ENCODE measurements at regions not wholly inside any gene's neighbourhood (a gene's known extent, or its start where the extent isn't known, plus 50 kb on each side); places are given as distances from the start of the nearest gene placed in this dataset.
"Not testable (repeated sequence)": the region's sequence is repeated elsewhere in the genome, so short reads cannot be mapped to it uniquely, and the experiment has no call there.

- H3K27ac Mint-ChIP-seq (ENCODE audit: unreplicated experiment): no peak overlapping the region
- no peaks in the 10 kb centered on the region for H3K27me3 Mint-ChIP-seq (ENCODE audit: unreplicated experiment)
- no peaks in the 10 kb centered on the region for H3K4me1 Mint-ChIP-seq (ENCODE audit: low read depth, unreplicated experiment)
- TF ChIP-seq, protein P1, sequence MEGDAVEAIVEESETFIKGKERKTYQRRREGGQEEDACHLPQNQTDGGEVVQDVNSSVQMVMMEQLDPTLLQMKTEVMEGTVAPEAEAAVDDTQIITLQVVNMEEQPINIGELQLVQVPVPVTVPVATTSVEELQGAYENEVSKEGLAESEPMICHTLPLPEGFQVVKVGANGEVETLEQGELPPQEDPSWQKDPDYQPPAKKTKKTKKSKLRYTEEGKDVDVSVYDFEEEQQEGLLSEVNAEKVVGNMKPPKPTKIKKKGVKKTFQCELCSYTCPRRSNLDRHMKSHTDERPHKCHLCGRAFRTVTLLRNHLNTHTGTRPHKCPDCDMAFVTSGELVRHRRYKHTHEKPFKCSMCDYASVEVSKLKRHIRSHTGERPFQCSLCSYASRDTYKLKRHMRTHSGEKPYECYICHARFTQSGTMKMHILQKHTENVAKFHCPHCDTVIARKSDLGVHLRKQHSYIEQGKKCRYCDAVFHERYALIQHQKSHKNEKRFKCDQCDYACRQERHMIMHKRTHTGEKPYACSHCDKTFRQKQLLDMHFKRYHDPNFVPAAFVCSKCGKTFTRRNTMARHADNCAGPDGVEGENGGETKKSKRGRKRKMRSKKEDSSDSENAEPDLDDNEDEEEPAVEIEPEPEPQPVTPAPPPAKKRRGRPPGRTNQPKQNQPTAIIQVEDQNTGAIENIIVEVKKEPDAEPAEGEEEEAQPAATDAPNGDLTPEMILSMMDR (IDR thresholded peaks at IDR 0.05; ENCODE audit: unreplicated experiment): no peak
- peaks cover 9% of the 10 kb centered on the region for H3K9me3 Mint-ChIP-seq (ENCODE audit: low read depth, unreplicated experiment)
- no TSS peak for BruUV-seq (replicated peaks)
- H3K36me3 Mint-ChIP-seq (ENCODE audit: insufficient read depth, unreplicated experiment): no peaks in the 10 kb centered on the region
- CTCF ChIA-PET: interaction anchor here (0.6 kb wide), 1 partner anchor 437 kb away, joined by 10 read pairs; no protein-coding TSS in a partner anchor
- no peak overlapping the region for H3K4me3 Mint-ChIP-seq (ENCODE audit: low read depth, unreplicated experiment)
- no peak for DNase-seq
- intact Hi-C loops (cut with micrococcal nuclease; ENCODE audit: unreplicated experiment): no loop called here
These were observed 806.9 kb upstream of the CDH9 start for GRCh38 chr5:27845248-27845647.

- intact Hi-C loops (cut with micrococcal nuclease; ENCODE audit: unreplicated experiment): not testable (repeated sequence)
These were observed 798.3 kb upstream of the CDH9 start for GRCh38 chr5:27836704-27837103.

GRCh38 chr5:27832886-27833285 is 794.5 kb upstream of the CDH9 start:
- Mint-ChIP-seq H3K27me3 (ENCODE audit: unreplicated experiment) (no peaks in the 10 kb centered on the region), H3K4me3 (ENCODE audit: low read depth, unreplicated experiment) (no peak overlapping the region), H3K27ac (ENCODE audit: unreplicated experiment) (no peak overlapping the region), H3K4me1 (ENCODE audit: low read depth, unreplicated experiment) (no peaks in the 10 kb centered on the region), H3K9me3 (ENCODE audit: low read depth, unreplicated experiment) (peaks cover 5% of the 10 kb centered on the region), H3K36me3 (ENCODE audit: insufficient read depth, unreplicated experiment) (no peaks in the 10 kb centered on the region)
- DNase-seq: no peak
- intact Hi-C loops (cut with micrococcal nuclease; ENCODE audit: unreplicated experiment): no loop called here
- TF ChIP-seq, protein P1 (IDR thresholded peaks at IDR 0.05; ENCODE audit: unreplicated experiment): no peak
- CTCF ChIA-PET: no interaction called here
- BruUV-seq (replicated peaks): no TSS peak

More at GRCh38 chr5:27836704-27837103, 798.3 kb upstream of the CDH9 start:
- DNase-seq; H3K4me3 Mint-ChIP-seq (ENCODE audit: low read depth, unreplicated experiment); BruUV-seq (replicated peaks); H3K27ac Mint-ChIP-seq (ENCODE audit: unreplicated experiment); H3K4me1 Mint-ChIP-seq (ENCODE audit: low read depth, unreplicated experiment); H3K36me3 Mint-ChIP-seq (ENCODE audit: insufficient read depth, unreplicated experiment); H3K9me3 Mint-ChIP-seq (ENCODE audit: low read depth, unreplicated experiment); H3K27me3 Mint-ChIP-seq (ENCODE audit: unreplicated experiment); CTCF ChIA-PET: not testable (repeated sequence)

GRCh38 chr5:27830546-27830945 is 792.2 kb upstream of the CDH9 start:
- peaks cover 6% of the 10 kb centered on the region for H3K9me3 Mint-ChIP-seq (ENCODE audit: low read depth, unreplicated experiment)
- no peaks in the 10 kb centered on the region for H3K27me3 Mint-ChIP-seq (ENCODE audit: unreplicated experiment)
- no peaks in the 10 kb centered on the region for H3K36me3 Mint-ChIP-seq (ENCODE audit: insufficient read depth, unreplicated experiment)
- no peaks in the 10 kb centered on the region for H3K4me1 Mint-ChIP-seq (ENCODE audit: low read depth, unreplicated experiment)
- TF ChIP-seq, protein P1 (IDR thresholded peaks at IDR 0.05; ENCODE audit: unreplicated experiment): no peak
- no peak overlapping the region for H3K27ac Mint-ChIP-seq (ENCODE audit: unreplicated experiment)
- no peak for DNase-seq
- H3K4me3 Mint-ChIP-seq (ENCODE audit: low read depth, unreplicated experiment): no peak overlapping the region
- BruUV-seq (replicated peaks): no TSS peak
- intact Hi-C loops (cut with micrococcal nuclease; ENCODE audit: unreplicated experiment): no loop called here
- CTCF ChIA-PET: no interaction called here

- DNase-seq: no peak
- Mint-ChIP-seq H3K27me3 (ENCODE audit: unreplicated experiment) (no peaks in the 10 kb centered on the region), H3K36me3 (ENCODE audit: insufficient read depth, unreplicated experiment) (no peaks in the 10 kb centered on the region), H3K27ac (ENCODE audit: unreplicated experiment) (no peak overlapping the region), H3K4me1 (ENCODE audit: low read depth, unreplicated experiment) (no peaks in the 10 kb centered on the region), H3K9me3 (ENCODE audit: low read depth, unreplicated experiment) (peaks cover 4% of the 10 kb centered on the region), H3K4me3 (ENCODE audit: low read depth, unreplicated experiment) (no peak overlapping the region)
- BruUV-seq (replicated peaks): no TSS peak
- TF ChIP-seq, protein P1 (IDR thresholded peaks at IDR 0.05; ENCODE audit: unreplicated experiment): no peak
- intact Hi-C loops (cut with micrococcal nuclease; ENCODE audit: unreplicated experiment): no loop called here
- CTCF ChIA-PET: no interaction called here
These were observed 783.3 kb upstream of the CDH9 start for GRCh38 chr5:27821681-27822080.
